ENCODE measurements at regions not wholly inside any gene's neighbourhood (a gene's known extent, or its start where the extent isn't known, plus 50 kb on each side); places are given as distances from the start of the nearest gene placed in this dataset.
"Not testable (repeated sequence)": the region's sequence is repeated elsewhere in the genome, so short reads cannot be mapped to it uniquely, and the experiment has no call there.

DNA sequence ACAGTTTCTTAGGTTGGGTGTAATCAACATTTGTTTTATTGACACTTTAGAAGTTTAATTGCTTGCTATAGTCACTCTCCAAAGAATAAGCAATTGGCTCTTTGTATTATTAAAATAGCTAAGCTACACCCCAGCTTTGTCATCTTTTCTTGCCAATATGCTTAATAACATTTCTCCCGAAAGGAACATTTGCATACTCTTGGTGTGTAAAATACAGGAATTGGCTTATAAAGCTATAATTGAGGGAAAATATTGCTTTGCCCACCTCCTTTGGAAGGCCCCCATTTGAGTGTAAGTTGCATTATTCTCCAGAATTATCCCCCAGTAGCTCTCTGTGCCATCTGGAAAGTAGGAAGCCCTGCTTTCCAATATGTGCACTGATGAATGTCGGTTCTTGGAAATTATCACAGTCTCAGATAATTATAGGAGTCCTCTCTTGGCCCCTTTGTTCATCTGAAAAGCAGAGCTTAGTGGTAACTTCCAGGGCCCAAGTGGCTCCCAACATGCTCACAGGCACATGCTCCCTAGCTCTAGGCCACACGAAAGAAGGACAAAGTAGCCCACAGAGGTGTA lies 92.4 kb upstream of the B3GAT2 start:
- DNase-seq (ENCODE audit: extremely low read depth, low read depth) = no peak

DNA sequence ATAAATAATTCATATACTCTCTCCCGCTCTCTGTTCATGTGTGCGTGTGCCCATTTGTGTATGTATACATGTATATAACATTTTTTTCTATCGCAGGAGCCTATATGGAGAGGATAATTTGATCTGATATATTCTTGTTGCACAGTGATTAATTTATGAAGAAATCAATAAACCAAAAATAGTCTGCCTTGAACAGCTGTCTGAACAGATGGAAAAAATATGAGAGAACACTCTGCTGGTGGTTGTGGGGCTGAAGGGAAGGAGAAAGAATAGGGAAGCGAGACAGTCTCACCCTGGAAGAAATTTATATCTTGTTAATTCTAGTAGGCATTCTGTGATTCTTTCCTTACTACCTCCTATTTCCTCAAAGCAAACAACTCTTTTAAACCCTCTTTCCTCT lies 96.6 kb upstream of the B3GAT2 start:
- DNase-seq (ENCODE audit: extremely low read depth, low read depth) = no peak

DNA sequence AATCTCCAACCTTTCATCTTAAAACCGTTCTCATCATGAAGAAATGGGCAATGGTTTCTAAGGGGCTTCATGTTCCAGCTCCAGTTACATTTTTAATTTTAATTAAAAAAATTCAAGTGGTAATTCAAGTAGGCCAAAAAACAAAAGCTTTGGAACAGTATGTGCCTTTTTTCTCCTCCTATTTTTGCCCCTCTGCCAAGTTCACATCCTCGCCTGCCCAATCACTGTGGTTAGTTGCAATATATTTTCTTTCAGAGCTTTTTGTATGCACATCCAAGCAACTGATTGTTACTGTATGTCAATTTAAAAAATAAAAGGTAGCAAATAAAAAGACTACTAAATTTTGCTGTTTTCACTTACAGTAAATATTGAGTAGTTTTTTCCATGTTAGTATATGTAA lies 99.8 kb upstream of the B3GAT2 start:
- DNase-seq (ENCODE audit: extremely low read depth, low read depth) = no peak

DNA sequence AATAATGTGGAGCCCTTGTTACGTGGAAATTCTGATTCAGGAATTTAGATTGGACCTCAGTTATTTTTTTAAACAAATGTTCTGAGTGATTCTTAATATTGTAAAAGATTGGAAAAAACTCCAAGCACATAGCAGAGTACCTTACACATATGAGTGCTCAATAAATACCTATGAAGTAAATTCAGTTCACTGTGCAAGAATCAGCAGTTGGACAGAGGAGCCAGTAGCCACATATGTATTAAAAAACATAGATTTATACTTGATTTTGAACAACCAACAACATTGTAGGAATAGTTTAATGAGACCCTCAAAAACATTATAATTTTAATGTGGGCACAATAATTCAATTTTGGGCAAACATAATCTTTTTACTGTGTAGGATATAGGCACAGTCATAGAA lies 109.3 kb upstream of the B3GAT2 start:
- no peak for DNase-seq (ENCODE audit: extremely low read depth, low read depth)

DNA sequence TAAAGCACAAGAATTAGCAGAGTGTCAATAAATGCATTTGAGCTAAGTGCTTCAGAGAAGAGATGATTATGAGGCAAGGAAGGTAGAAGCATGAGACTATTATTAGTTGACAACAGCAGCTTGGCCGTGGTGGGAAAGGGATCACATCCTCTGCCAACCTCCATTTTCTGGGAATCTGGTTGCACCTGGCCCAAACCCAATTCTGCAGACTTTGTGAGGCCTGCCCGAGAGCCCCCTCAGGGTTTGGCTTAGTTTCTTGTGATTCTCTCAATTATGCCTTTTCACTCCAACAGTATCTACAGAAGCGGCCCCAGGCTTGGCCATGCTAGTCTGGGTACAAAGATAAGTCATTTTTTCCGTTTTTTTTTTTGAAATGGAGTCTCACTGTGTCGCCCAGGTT lies 111.0 kb upstream of the B3GAT2 start:
- DNase-seq (ENCODE audit: extremely low read depth, low read depth) = no peak

DNA sequence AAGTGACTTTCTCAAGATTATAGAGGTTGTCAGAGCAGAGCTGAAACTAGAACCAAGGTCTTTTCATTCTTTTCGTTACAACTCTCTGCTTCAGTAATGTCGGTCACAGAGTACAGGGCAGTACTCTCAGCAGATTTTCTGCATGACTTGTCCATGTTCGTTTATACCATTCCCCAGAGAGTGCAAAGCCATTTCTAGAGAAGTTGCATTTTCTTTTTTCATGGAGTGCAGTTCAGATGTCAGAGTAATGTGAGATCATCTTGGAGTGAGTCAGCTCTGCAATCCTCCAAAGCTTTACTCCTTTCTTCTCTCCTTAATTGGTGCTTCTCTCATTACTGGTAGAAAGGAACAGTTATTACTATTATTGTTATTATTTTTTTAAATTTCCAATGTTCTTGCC lies 115.6 kb upstream of the B3GAT2 start:
- DNase-seq (ENCODE audit: extremely low read depth, low read depth) = no peak

DNA sequence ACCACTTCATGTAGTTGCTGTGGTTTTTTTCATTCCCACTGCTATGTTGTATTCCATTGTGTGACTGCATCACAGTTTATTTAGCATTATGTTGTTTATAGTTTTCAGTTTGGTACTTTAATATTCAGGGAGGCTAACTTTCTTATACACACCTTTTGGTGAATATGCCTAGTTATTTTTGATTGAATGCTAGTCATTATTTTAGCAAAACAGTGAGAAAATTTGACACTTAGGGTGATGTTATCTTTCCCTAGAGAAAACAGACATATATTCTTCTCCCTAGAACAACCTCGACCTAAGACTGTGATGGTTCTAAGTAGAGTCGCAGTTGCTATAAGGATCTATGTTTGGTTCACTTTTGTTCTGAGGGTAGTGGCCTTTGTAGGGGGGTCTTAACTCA lies 120.8 kb upstream of the B3GAT2 start:
- DNase-seq (ENCODE audit: extremely low read depth, low read depth) = no peak

DNA sequence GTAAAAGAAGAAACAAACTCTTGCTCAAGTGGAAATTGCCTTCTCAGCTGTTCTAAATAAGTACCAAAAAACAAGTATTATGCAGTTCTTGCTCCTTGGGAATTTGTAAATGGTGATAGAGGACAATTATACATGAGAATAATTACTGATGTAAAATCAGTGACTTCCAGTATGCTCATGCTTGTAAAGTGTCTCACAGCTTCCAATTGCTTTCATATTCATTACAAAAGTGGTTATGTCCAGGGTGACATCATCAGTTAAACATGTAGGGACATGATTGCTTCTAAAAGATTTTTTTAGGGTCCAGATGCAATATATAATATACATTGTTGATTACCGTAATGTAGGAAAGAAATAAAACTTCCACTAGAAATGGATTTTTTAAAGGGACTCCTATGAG lies 122.8 kb upstream of the B3GAT2 start:
- no peak for DNase-seq (ENCODE audit: extremely low read depth, low read depth)

DNA sequence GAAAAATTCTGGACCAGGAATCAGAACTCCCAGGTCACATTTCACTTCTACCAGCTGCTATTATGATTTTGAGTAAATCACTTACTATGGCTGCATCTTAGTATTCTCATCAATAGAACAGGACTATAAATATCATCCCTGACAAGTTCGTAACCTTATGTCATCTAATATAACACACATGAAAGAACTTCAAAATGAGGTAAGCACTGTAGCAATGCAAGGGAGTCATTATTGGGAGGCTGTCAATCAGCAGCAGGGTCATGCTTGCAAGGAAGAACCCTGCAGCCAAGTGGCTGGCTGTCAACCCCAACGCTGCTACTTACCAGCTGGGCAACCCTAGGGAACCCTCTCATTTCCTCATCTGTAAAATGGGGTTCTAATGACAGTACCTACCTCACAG lies 123.3 kb upstream of the B3GAT2 start:
- no peak for DNase-seq (ENCODE audit: extremely low read depth, low read depth)

DNA sequence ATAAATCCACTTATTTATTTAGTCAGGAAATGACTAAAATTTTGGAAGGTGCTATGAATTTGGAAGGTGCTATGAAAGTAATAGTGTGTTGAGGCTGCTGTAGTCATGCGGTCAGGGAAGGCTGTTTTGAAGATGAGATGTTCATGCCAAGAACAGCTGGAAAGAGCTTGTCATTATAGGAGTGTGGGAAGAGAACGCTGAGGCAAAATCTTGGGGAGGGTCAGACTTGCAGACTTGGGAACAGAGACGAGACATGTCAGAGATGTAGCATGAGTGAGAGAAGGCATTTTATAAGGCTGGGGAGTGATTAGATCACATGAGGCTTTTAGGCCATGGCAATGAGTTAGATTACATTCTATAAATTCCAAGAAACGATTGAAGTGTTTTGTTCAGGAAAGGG lies 124.0 kb upstream of the B3GAT2 start:
- no peak for DNase-seq (ENCODE audit: extremely low read depth, low read depth)

DNA sequence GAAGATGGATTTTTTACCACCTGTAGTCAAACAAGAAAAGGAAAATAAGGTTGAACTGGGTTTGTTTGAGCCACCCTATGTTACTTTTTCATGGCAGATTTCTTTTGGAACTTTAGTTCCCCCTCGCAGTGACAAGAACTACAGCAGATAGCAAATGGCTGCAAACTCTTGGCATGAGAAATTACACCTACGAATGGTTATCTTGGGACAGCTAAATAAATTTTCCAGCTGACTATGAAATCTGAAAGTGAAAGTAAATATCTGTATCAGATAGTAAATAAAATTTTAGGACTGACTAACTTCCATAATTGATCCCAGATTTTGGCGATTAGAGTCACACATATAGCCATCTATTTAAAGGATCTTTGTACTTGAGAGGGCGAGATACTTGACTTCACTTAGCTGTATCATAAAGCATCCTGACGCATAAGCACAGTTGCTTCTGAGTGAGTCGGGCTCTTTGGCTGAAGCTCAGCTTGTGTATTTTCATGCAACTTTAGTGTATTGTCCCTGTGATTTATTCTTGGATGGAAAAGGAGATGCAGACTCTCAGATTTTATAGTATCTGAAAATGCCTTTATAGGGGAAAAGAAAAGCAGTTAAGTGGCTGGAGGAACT lies 125.3 kb upstream of the B3GAT2 start:
- DNase-seq (ENCODE audit: extremely low read depth, low read depth) = no peak

DNA sequence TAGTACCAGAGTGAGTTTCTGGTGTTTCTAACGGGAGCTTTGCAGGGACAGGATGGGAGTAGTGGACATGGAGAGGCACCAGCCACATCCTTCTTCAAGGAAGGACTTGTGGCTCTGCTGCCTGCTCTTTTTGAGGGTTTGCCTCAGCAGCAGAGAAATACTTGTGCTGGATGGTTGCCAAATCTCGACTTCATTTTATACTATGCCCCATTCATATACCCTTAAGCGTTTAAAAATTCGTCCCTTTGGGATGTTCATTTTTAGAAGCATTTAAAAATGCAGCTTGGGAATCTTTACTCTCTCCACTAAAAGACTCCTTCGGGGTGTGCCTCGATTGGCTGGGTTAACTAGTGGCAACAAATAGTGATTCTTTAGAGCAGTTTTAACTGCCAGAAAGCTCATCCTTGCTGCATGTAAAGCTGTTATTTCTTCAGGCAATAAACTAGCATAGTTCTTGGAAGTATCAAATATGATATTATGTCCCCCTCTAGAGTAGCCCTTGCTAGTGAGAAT lies 126.5 kb upstream of the B3GAT2 start:
- DNase-seq (ENCODE audit: extremely low read depth, low read depth) = no peak

DNA sequence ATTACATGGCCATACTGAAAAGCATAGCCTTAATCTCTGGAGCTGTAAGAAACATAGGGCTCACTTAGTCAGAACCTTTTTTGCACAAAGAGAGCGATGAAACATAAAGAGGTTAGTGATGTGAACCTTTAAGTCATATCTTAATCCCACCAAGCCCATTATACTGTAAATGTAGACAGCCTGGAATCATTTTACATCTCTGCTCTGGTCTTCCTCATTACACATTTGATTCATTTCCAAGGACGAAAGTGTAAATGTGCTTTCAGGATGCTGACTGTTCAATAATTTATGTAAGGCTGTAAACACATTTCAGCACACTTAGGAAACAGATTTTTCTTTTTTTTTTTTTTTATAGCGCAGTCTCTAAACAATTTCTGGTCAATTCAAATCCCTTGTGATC lies 131.3 kb upstream of the B3GAT2 start:
- DNase-seq (ENCODE audit: extremely low read depth, low read depth) = no peak

DNA sequence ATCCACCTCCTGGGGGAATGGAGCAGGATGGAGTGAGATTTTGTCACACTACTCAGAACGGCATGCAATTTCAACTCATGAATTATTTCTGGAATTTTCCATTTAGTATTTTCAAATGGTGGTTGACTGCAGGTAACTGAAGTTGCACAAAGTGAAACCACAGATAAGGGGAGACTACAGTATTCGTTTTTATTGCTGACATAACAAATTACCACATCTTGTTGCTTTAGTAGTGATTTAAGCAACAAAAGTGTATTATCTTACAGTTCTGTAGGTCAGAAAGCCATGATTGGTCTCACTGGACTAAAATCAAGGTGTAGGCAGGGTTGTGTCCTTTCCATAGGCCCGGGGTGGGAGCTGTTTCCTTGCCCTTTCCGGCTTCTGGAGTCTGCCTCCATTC lies 133.4 kb upstream of the B3GAT2 start:
- DNase-seq (ENCODE audit: extremely low read depth, low read depth) = no peak

DNA sequence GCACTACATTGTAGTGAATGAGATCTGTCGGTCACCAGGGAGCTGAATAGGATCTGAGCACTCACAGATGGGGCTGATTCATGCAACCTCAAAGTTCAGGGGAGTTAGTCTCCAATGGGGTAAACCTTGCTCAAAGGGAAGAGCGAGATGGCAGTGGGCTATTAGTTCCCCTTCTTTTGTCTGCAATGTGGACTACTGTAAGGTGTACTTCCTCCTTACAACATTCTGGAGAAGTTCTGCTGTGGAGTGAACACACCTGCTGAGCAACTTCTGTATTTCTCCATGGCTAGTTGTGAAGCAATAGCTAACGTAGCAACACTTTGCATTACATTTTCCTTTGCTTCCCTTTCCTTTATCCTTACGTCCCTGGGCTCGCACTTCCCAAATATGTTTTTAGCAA lies 134.3 kb upstream of the B3GAT2 start:
- no peak for DNase-seq (ENCODE audit: extremely low read depth, low read depth)

DNA sequence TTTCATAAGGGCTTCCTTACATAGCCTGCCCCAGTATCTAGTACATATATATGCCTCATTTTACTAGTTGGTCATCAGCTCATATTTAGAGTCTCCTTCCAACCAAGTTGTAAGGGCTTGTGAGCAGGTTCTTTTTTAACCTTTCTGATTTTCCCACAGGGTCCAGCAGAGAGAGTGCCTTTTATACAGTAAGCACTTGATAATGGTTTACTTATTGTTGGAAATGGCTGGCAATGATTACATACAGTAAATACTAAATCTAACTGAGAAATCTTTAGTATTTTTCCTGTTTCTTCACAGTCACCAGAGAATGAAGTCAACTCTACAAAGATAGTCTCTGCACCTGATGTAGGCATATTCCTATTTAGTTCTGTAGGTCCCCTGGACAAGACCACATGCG lies 135.1 kb upstream of the B3GAT2 start:
- DNase-seq (ENCODE audit: extremely low read depth, low read depth) = no peak

DNA sequence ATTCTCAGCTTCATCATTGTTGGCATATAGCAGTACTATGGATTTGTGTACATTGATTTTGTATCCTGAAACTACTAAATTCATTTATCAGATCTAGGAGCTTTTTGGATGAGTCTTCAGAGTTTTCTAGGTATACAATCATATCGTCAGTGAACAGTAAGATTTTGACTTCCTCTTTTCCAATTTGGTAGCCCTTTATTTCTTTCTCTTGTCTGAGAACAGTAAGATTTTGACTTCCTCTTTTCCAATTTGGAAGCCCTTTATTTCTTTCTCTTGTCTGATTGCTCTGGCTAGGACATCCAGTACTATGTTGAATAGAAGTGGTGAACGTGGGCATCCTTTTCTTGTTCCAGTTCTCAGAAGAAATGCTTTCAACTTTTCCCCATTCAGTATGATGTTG lies 140.4 kb upstream of the B3GAT2 start:
- DNase-seq (ENCODE audit: extremely low read depth, low read depth) = not testable (repeated sequence)

DNA sequence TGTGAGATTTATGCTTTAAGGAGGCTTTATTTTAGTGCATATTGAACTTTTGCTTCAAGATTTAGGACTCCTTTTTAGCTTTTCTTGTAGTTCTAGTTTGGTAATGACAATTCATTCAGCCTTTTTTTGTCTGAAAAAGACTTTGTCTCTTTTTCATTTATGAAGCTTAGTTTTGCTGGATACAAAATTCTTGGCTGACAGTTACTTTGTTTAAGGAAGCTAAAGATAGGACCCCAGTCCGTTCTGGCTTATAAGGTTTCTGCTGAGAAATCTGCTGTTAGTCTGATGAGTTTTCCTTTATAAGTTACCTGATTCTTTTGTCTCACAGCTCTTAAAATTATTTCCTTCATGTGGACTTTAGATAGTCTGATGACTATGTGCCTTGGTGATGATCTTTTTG lies 142.8 kb upstream of the B3GAT2 start:
- no peak for DNase-seq (ENCODE audit: extremely low read depth, low read depth)

DNA sequence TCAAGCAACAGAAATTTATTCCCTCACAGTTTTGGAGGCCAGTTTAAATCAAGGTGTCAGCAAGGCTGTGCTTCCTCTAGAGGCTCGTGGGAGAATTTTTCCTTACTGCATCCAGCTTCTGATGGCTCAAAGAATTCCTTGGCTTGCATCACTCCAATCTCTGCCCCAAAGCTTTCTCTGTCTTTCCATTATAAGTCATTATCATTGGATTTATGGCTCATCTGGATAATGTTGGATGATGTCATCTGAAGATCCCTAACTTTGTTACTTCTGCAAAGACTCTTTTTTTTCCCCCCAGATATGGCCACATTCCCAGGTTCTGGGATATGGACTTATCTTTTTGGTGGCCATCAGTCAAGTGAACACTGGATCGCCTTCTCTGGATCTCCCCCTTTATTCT lies 146.3 kb upstream of the B3GAT2 start:
- DNase-seq (ENCODE audit: extremely low read depth, low read depth) = no peak

DNA sequence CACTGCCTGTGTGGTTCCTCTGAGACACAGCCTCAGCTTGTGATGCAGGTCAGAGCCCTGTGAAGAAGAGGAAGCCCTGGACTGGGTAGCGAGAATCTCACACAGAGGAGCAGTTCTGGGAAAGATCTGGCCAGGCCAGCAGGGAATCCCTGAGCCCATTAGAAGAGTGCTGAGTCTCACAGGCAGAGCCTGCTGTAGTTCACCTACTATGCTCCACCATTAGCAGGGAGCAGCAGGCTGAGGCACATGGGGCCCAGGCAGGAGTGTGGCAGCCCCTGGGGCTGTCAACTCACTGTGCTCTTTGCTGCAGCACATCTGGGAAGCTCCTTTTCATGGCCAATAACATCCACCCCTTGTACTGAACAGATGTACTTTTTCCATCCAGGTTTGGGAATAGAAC lies 146.8 kb upstream of the B3GAT2 start:
- DNase-seq (ENCODE audit: extremely low read depth, low read depth) = no peak

DNA sequence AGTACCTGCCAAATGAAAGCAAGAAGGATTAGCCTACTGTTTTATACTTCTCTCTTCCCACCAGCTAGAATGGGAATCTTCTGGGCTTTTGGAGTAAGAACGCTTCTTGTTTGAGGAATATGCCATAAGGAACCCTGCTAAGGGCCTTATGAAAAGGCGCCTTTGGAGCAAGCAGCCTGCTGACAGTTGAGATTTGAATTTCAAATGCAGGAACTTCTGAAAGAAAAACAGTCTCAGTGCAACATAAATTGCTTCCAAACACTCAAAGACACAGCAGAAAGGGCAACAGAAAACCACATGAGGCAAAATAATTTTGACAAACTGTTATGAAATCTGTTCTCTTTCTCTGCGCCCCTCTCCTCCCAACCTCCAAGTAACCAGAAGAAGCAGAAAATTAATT lies 149.4 kb upstream of the B3GAT2 start:
- DNase-seq (ENCODE audit: extremely low read depth, low read depth) = no peak

DNA sequence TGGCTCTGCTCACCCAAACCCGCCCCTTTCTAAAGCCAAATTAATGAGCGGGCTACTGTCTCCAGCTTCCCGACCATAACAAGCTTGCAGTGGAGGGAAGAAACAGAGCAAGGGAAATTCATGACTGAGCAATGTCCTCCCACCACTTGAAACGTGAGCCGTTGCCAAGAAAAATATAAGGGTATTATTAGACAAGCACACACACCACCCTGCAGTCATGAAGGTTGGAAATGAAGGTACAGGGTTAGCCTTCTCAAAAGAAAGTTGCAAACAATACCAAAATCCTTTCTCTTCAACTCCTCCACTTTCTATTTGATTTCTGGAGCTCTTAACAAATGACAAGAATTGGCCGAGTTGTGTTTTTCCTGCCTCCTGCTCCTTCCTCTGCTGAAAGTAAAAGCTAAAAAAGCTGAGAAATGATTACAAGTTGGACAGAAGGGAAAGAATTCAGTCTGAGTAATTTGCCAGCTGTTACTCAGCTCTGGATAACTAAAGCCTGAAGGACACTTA lies 151.1 kb upstream of the B3GAT2 start:
- no peak for DNase-seq (ENCODE audit: extremely low read depth, low read depth)

DNA sequence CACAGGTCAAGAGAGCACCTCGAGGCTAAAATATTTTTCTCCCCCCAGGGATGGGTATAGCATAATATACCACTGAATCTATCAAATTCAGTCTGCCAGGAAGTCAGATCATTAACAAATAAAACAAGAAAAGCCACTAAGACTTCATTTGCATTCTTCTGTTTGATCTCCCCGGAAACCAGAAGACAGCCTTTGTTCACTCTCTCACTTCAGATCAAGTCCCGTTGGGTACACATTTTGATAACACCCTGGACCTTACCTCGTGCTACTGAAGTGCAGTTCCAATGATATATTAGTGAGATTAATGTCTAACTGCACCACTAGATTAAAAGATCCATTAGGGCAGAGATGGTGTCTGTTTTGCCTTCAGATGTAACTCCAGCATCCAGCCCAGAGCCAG lies 157.7 kb upstream of the B3GAT2 start:
- no peak for DNase-seq (ENCODE audit: extremely low read depth, low read depth)
